Thoracic aorta (tissue), 2 donors: ENCODE measurements at regions not wholly inside any gene's neighbourhood (a gene's known extent, or its start where the extent isn't known, plus 50 kb on each side); places are given as distances from the start of the nearest gene placed in this dataset.
"Not testable (repeated sequence)": the region's sequence is repeated elsewhere in the genome, so short reads cannot be mapped to it uniquely, and the experiment has no call there.

Source experiments
- ATAC-seq: fragments of 150-250 bp; one replicate; pipeline ENCODE4 v1.8.0; 2017; ENCODE audit warnings: low read depth; ENCODE audit not compliant: insufficient number of reproducible peaks, low FRiP score
- DNase-seq: peaks from one replicate; pipeline ENCODE4 v3.0.0-alpha.2; 2020; ENCODE audit warnings: low spot score
- H3K27ac ChIP-seq, 2 donors: fragments of 200-600 bp; sonication (generic); 1 replicate in 1 of 2; 2 replicates in 1 of 2; pipeline ENCODE4 v1.5.1; 2016; ENCODE audit warnings: mild to moderate bottlenecking in 2 of 2, moderate library complexity in 2 of 2
- H3K27me3 ChIP-seq: fragments of 200-600 bp; sonication (generic); replicated peaks from 2 replicates; pipeline ENCODE4 v1.6.0; 2016; ENCODE audit warnings: mild to moderate bottlenecking; ENCODE audit not compliant: insufficient read depth
- H3K36me3 ChIP-seq: fragments of 200-600 bp; sonication (generic); one replicate; pipeline ENCODE4 v1.5.1; 2016
- H3K4me1 ChIP-seq, 2 donors: fragments of 200-600 bp; sonication (generic); 1 replicate in 1 of 2; 2 replicates in 1 of 2; pipeline versions ENCODE4 v1.5.1 to v1.6.0; 2016; ENCODE audit warnings: low read depth in 2 of 2, mild to moderate bottlenecking in 1 of 2; ENCODE audit not compliant: control insufficient read depth in 1 of 2
- H3K4me3 ChIP-seq: fragments of 200-600 bp; sonication (generic); 2 replicates; pipeline ENCODE4 v1.5.1; 2016; ENCODE audit warnings: mild to moderate bottlenecking
- H3K9me3 ChIP-seq: fragments of 200-600 bp; sonication (generic); 2 replicates; pipeline ENCODE4 v1.5.1; 2016
- TF ChIP-seq, protein P1 (sequence below): fragments of 200-600 bp; sonication (generic); IDR thresholded peaks from one replicate; pipeline ENCODE4 v1.5.1; 2019; ENCODE audit warnings: antibody characterized with exemption

DNA sequence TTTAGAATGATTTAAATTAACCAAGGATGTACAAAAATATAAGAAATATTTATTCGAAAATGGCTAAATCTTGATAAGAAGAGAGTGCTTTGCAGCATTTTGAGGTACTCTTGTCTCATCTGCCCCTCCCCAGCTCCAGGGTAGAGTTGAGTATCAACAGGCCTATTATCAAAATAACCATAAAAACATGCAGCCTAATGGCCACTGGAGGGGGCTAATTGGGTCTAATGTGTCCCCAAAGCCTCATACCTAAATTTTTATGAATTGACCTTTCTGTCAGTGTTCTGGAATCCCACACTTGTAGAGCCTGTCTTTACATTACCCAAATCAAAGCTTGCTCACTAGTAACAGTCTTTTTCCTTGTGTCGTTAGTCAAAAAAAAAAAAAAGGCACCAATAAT, 544.9 kb upstream of the CPXCR1 start:
- H3K4me3 ChIP-seq = no peak overlapping the region
- H3K4me1 ChIP-seq = no peaks in the 10 kb centered on the region
- no peak overlapping the region for H3K27ac ChIP-seq
- no peaks in the 10 kb centered on the region for H3K9me3 ChIP-seq
- no peaks in the 10 kb centered on the region for H3K27me3 ChIP-seq
- no peaks in the 10 kb centered on the region for H3K36me3 ChIP-seq
- ATAC-seq = no peak
- TF ChIP-seq, protein P1, sequence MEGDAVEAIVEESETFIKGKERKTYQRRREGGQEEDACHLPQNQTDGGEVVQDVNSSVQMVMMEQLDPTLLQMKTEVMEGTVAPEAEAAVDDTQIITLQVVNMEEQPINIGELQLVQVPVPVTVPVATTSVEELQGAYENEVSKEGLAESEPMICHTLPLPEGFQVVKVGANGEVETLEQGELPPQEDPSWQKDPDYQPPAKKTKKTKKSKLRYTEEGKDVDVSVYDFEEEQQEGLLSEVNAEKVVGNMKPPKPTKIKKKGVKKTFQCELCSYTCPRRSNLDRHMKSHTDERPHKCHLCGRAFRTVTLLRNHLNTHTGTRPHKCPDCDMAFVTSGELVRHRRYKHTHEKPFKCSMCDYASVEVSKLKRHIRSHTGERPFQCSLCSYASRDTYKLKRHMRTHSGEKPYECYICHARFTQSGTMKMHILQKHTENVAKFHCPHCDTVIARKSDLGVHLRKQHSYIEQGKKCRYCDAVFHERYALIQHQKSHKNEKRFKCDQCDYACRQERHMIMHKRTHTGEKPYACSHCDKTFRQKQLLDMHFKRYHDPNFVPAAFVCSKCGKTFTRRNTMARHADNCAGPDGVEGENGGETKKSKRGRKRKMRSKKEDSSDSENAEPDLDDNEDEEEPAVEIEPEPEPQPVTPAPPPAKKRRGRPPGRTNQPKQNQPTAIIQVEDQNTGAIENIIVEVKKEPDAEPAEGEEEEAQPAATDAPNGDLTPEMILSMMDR = no peak
- DNase-seq = no peak

DNA sequence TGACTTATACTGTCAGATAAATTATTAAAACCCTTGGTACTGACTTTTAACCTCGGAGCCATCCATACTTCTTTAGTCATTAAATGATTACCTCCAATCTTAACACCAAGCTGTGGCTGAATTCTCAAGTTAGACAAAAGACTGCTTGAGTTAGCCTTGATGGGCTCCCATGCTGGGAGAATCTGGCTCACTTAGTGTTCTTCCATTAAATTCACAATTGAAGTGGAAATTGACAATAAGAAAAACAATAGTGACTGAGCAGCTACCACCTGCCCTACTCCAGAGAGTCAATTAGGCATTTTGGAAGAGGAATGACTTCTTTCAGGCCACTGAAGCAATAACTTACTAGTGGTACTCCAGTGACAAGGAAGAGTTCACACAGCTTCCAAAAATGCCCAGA, 503.0 kb upstream of the CPXCR1 start:
- no peak overlapping the region for H3K4me3 ChIP-seq

DNA sequence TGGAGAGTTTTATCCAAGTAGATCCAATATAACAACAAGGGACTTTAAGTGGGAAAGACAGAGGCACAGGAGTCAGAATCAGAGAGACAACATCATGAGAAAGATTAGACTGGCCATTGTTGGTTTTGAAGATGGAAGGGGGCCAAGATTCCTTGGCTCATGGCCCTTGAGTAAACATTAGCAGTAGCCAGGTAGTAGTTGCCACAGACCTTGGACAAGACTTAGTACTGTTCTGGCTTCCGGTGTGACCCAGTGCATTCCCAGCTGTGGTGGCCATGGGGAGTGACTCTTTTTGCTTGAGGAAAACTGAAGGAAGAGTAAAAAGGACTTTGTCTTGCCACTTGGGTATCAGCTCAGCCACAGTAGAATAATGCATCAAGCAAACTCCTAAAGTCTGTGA, 462.2 kb upstream of the CPXCR1 start:
- DNase-seq (no peak), ATAC-seq (no peak)
- Histone ChIP-seq H3K9me3 (no peaks in the 10 kb centered on the region), H3K36me3 (no peaks in the 10 kb centered on the region), H3K27me3 (no peaks in the 10 kb centered on the region), H3K27ac (no peak overlapping the region), H3K4me1 (no peaks in the 10 kb centered on the region), H3K4me3 (no peak overlapping the region)
- TF ChIP-seq, protein P1 = no peak

More for the DNA sequence above, 503.0 kb upstream of the CPXCR1 start:
- DNase-seq (no peak), ATAC-seq (no peak)
- Histone ChIP-seq H3K4me1 (no peaks in the 10 kb centered on the region), H3K27ac (no peak overlapping the region), H3K9me3 (no peaks in the 10 kb centered on the region), H3K27me3 (no peaks in the 10 kb centered on the region), H3K36me3 (no peaks in the 10 kb centered on the region)
- TF ChIP-seq, protein P1 = no peak

DNA sequence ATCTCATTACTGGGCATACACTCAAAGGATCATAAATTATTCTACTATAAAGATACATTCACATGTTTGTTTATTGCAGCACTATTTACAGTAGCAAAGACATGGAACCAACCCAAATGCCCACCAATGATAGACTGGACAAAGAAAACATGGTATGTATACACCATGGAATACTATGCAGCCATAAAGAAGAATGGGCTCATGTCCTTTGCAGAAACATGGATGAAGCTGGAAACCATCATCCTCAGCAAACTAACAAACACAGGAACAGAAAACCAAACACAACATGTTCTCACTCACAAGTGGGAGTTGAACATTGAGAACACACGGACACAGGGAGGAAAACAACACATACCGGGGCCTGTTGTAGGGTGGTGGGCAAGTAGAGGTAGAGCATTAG, 433.1 kb upstream of the CPXCR1 start:
- not testable (repeated sequence) for ATAC-seq, H3K9me3 ChIP-seq, H3K27ac ChIP-seq

DNA sequence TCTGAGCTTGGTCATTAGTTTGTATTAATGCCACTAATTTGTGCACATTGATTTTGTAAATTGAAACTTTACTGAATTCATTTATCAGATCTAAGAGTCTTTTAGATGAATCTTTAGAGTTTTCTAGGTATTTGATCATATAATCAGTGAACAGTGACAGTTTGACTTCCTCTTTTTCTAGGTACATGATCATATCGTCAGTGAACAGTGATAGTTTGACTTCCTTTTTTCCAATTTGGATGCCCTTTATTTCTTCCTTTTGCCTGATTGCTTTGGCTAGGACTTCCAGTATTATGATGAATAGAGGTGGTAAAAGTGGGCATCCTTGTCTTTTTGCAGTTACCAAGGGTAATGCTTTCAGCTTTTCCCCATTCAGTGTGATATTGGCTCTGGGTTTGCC, 421.4 kb upstream of the CPXCR1 start:
- Histone ChIP-seq H3K9me3 (no peaks in the 10 kb centered on the region), H3K27me3 (no peaks in the 10 kb centered on the region), H3K36me3 (no peaks in the 10 kb centered on the region), H3K27ac (no peak overlapping the region), H3K4me3 (no peak overlapping the region), H3K4me1 (no peaks in the 10 kb centered on the region)
- no peak for ATAC-seq
- no peak for DNase-seq
- TF ChIP-seq, protein P1 = no peak

More for the DNA sequence above, 433.1 kb upstream of the CPXCR1 start:
- H3K36me3 ChIP-seq, H3K27me3 ChIP-seq, H3K4me3 ChIP-seq, H3K4me1 ChIP-seq, DNase-seq: not testable (repeated sequence)

DNA sequence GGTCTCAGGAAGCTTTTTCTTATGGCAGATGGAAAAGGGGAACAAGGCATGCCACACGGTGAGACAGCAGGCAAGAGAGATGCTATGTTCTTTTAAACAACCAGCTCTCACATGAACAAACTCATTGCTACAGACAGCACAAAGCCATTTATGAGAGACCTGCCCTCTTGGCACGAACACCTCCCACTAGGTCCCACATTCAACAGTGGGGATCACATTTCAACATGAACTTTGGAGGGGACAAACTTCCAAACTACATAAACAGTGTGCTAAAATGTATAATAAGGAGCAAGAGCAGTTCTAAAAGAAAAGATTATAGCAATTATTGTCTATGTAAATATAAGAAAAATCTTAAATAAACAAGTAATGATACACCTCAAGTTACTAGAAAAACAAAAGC, 391.8 kb upstream of the CPXCR1 start:
- no peak overlapping the region for H3K4me3 ChIP-seq
- no peaks in the 10 kb centered on the region for H3K9me3 ChIP-seq
- H3K36me3 ChIP-seq = no peaks in the 10 kb centered on the region
- DNase-seq (no peak), ATAC-seq (no peak)
- no peak overlapping the region for H3K27ac ChIP-seq
- no peaks in the 10 kb centered on the region for H3K4me1 ChIP-seq
- TF ChIP-seq, protein P1 = no peak
- H3K27me3 ChIP-seq = no peaks in the 10 kb centered on the region
